ENCODE measurements at regions not wholly inside any gene's neighbourhood (a gene's known extent, or its start where the extent isn't known, plus 50 kb on each side); places are given as distances from the start of the nearest gene placed in this dataset.
"Not testable (repeated sequence)": the region's sequence is repeated elsewhere in the genome, so short reads cannot be mapped to it uniquely, and the experiment has no call there.

GRCh38 chr6:9745476-9745875 is 669.4 kb downstream of the TFAP2A start:
- H3K36me3 ChIP-seq (ENCODE audit: insufficient read depth, low read length), result no peaks in the 10 kb centered on the region

DNA sequence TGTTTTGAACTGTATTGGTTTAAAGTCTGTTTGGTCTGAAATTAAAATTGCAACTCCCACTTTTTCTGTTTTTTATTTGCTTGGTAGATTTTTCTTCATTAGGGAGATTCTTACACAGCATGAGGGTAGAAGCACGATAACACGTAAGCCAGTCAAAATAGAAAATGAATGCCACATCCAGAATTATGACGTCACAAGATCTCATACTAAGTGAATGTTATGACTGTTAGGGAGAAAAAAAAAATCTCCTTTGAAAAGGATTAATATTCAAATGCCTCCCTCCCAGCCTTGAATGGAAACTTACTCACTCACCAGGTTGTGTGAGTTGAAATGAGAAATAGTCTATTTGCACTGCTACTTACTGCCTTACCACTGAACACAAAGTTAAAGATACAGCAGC is 670.8 kb downstream of the TFAP2A start:
- Histone ChIP-seq H3K4me1 (ENCODE audit: insufficient read depth, low read length) (no peaks in the 10 kb centered on the region), H3K36me3 (ENCODE audit: insufficient read depth, low read length) (no peaks in the 10 kb centered on the region), H3K9me3 (ENCODE audit: control insufficient read depth in 1 of 2, low read length in 2 of 2) (no peaks in the 10 kb centered on the region), H3K4me3 (ENCODE audit: low read length in 2 of 2) (no peak overlapping the region), H3K27me3 (ENCODE audit: insufficient read depth, low read length) (no peaks in the 10 kb centered on the region), H3K27ac (ENCODE audit: low read depth, low read length) (no peak overlapping the region)
- ChIA-PET POLR2A (ENCODE audit: partially characterized antibody) (no interaction called here), CTCF (ENCODE audit: partially characterized antibody) (no interaction called here)
- H3K27ac Mint-ChIP-seq, result no peak overlapping the region
- no peaks in the 10 kb centered on the region for H3K4me1 Mint-ChIP-seq
- intact Hi-C loops (cut with micrococcal nuclease), result no loop called here
- H3K27me3 Mint-ChIP-seq, result no peaks in the 10 kb centered on the region
- H3K4me3 Mint-ChIP-seq, result no peak overlapping the region
- H3K36me3 Mint-ChIP-seq, result no peaks in the 10 kb centered on the region
- no peak for DNase-seq
- H3K9me3 Mint-ChIP-seq, result peaks cover 0 to 16% (median 4%) of the 10 kb centered on the region in 8 donors

More at GRCh38 chr6:9745476-9745875, 669.4 kb downstream of the TFAP2A start:
- Mint-ChIP-seq H3K36me3 (no peaks in the 10 kb centered on the region), H3K4me3 (no peak overlapping the region), H3K27ac (no peak overlapping the region), H3K27me3 (no peaks in the 10 kb centered on the region), H3K4me1 (no peaks in the 10 kb centered on the region), H3K9me3 (peaks cover 0 to 16% (median 5%) of the 10 kb centered on the region in 8 donors)
- CTCF ChIA-PET (ENCODE audit: partially characterized antibody), result no interaction called here
- POLR2A ChIA-PET (ENCODE audit: partially characterized antibody), result no interaction called here
- Histone ChIP-seq H3K9me3 (ENCODE audit: control insufficient read depth in 1 of 2, low read length in 2 of 2) (no peaks in the 10 kb centered on the region), H3K27me3 (ENCODE audit: insufficient read depth, low read length) (no peaks in the 10 kb centered on the region), H3K4me3 (ENCODE audit: low read length in 2 of 2) (no peak overlapping the region), H3K4me1 (ENCODE audit: insufficient read depth, low read length) (no peaks in the 10 kb centered on the region), H3K27ac (ENCODE audit: low read depth, low read length) (no peak overlapping the region)
- intact Hi-C loops (cut with micrococcal nuclease), result no loop called here
- DNase-seq, result no peak

GRCh38 chr6:9732056-9732455 is 682.8 kb downstream of the TFAP2A start:
- POLR2A ChIA-PET (ENCODE audit: partially characterized antibody), result no interaction called here

GRCh38 chr6:9725776-9726175 is 689.1 kb downstream of the TFAP2A start:
- DNase-seq; H3K27me3 Mint-ChIP-seq; CTCF ChIA-PET (ENCODE audit: partially characterized antibody); POLR2A ChIA-PET (ENCODE audit: partially characterized antibody); H3K9me3 ChIP-seq (ENCODE audit: control insufficient read depth in 1 of 2, low read length in 2 of 2); H3K4me1 ChIP-seq (ENCODE audit: insufficient read depth, low read length); H3K27ac Mint-ChIP-seq; H3K4me3 ChIP-seq (ENCODE audit: low read length in 2 of 2); H3K27ac ChIP-seq (ENCODE audit: low read depth, low read length); H3K27me3 ChIP-seq (ENCODE audit: insufficient read depth, low read length); H3K36me3 Mint-ChIP-seq; H3K4me3 Mint-ChIP-seq; intact Hi-C loops (cut with micrococcal nuclease); H3K4me1 Mint-ChIP-seq; H3K36me3 ChIP-seq (ENCODE audit: insufficient read depth, low read length): not testable (repeated sequence)
- peaks cover 0 to 15% (median 6%) of the 10 kb centered on the region in 8 donors for H3K9me3 Mint-ChIP-seq

More at GRCh38 chr6:9732056-9732455, 682.8 kb downstream of the TFAP2A start:
- no peak for DNase-seq
- intact Hi-C loops (cut with micrococcal nuclease), result no loop called here
- Mint-ChIP-seq H3K9me3 (peaks cover 0 to 12% (median 5%) of the 10 kb centered on the region in 8 donors), H3K27me3 (no peaks in the 10 kb centered on the region), H3K27ac (no peak overlapping the region), H3K4me1 (no peaks in the 10 kb centered on the region), H3K36me3 (no peaks in the 10 kb centered on the region), H3K4me3 (no peak overlapping the region)
- CTCF ChIA-PET (ENCODE audit: partially characterized antibody), result no interaction called here
- Histone ChIP-seq H3K4me1 (ENCODE audit: insufficient read depth, low read length) (no peaks in the 10 kb centered on the region), H3K27me3 (ENCODE audit: insufficient read depth, low read length) (no peaks in the 10 kb centered on the region), H3K9me3 (ENCODE audit: control insufficient read depth in 1 of 2, low read length in 2 of 2) (no peaks in the 10 kb centered on the region), H3K27ac (ENCODE audit: low read depth, low read length) (no peak overlapping the region), H3K4me3 (ENCODE audit: low read length in 2 of 2) (no peak overlapping the region), H3K36me3 (ENCODE audit: insufficient read depth, low read length) (no peaks in the 10 kb centered on the region)

GRCh38 chr6:9717568-9717967 is 697.3 kb downstream of the TFAP2A start:
- Mint-ChIP-seq H3K4me3 (no peak overlapping the region), H3K36me3 (no peaks in the 10 kb centered on the region), H3K4me1 (no peaks in the 10 kb centered on the region), H3K27ac (no peak overlapping the region), H3K9me3 (peaks cover 0 to 4% (median 2%) of the 10 kb centered on the region in 8 donors), H3K27me3 (no peaks in the 10 kb centered on the region)
- Histone ChIP-seq H3K9me3 (ENCODE audit: control insufficient read depth in 1 of 2, low read length in 2 of 2) (no peaks in the 10 kb centered on the region), H3K4me3 (ENCODE audit: low read length in 2 of 2) (no peak overlapping the region), H3K4me1 (ENCODE audit: insufficient read depth, low read length) (no peaks in the 10 kb centered on the region), H3K36me3 (ENCODE audit: insufficient read depth, low read length) (no peaks in the 10 kb centered on the region), H3K27ac (ENCODE audit: low read depth, low read length) (no peak overlapping the region), H3K27me3 (ENCODE audit: insufficient read depth, low read length) (no peaks in the 10 kb centered on the region)
- intact Hi-C loops (cut with micrococcal nuclease), result no loop called here
- no peak for DNase-seq
- ChIA-PET POLR2A (ENCODE audit: partially characterized antibody) (no interaction called here), CTCF (ENCODE audit: partially characterized antibody) (no interaction called here)

GRCh38 chr6:9711365-9711764 is 703.5 kb downstream of the TFAP2A start:
- Histone ChIP-seq H3K4me3 (ENCODE audit: low read length in 2 of 2) (no peak overlapping the region), H3K9me3 (ENCODE audit: control insufficient read depth in 1 of 2, low read length in 2 of 2) (no peaks in the 10 kb centered on the region), H3K27me3 (ENCODE audit: insufficient read depth, low read length) (no peaks in the 10 kb centered on the region), H3K27ac (ENCODE audit: low read depth, low read length) (no peak overlapping the region), H3K4me1 (ENCODE audit: insufficient read depth, low read length) (no peaks in the 10 kb centered on the region), H3K36me3 (ENCODE audit: insufficient read depth, low read length) (no peaks in the 10 kb centered on the region)
- Mint-ChIP-seq H3K36me3 (no peaks in the 10 kb centered on the region), H3K4me1 (no peaks in the 10 kb centered on the region), H3K9me3 (peaks cover 0 to 3% (median under 1%) of the 10 kb centered on the region in 8 donors), H3K27ac (no peak overlapping the region), H3K27me3 (no peaks in the 10 kb centered on the region), H3K4me3 (no peak overlapping the region)
- ChIA-PET CTCF (ENCODE audit: partially characterized antibody) (no interaction called here), POLR2A (ENCODE audit: partially characterized antibody) (no interaction called here)
- DNase-seq, result no peak
- intact Hi-C loops (cut with micrococcal nuclease), result no loop called here

DNA sequence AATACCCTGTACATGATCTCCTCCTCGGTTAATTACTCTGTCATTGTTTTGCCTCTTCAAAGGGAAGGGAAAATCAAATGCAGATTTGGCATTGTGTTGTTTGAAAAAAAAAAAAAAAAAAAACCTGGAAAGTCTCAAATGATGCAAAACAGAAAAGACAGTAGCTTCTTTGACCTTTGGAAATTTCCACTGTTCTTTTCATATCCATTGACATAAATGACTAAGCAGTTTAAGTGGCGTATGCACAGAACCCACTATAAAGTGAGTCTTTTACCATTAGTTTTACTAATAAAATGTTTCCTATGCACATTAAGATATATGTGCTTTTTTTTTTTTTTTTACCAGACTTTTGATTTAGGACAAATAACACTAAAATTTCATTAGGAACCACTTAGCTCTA is 704.3 kb downstream of the TFAP2A start:
- H3K4me3 Mint-ChIP-seq, result no peak overlapping the region
- H3K27me3 ChIP-seq (ENCODE audit: insufficient read depth, low read length), result no peaks in the 10 kb centered on the region
- no peaks in the 10 kb centered on the region for H3K4me1 ChIP-seq (ENCODE audit: insufficient read depth, low read length)
- H3K27ac ChIP-seq (ENCODE audit: low read depth, low read length), result no peak overlapping the region
- no peaks in the 10 kb centered on the region for H3K36me3 ChIP-seq (ENCODE audit: insufficient read depth, low read length)
- H3K36me3 Mint-ChIP-seq, result no peaks in the 10 kb centered on the region
- H3K9me3 ChIP-seq (ENCODE audit: control insufficient read depth in 1 of 2, low read length in 2 of 2), result no peaks in the 10 kb centered on the region
- ChIA-PET POLR2A (ENCODE audit: partially characterized antibody) (no interaction called here), CTCF (ENCODE audit: partially characterized antibody) (no interaction called here)
- H3K9me3 Mint-ChIP-seq, result peaks cover 0 to 3% (median under 1%) of the 10 kb centered on the region in 8 donors
- no peaks in the 10 kb centered on the region for H3K27me3 Mint-ChIP-seq
- H3K4me3 ChIP-seq (ENCODE audit: low read length in 2 of 2), result no peak overlapping the region
- intact Hi-C loops (cut with micrococcal nuclease), result no loop called here
- no peak overlapping the region for H3K27ac Mint-ChIP-seq
- no peak for DNase-seq
- H3K4me1 Mint-ChIP-seq, result no peaks in the 10 kb centered on the region

DNA sequence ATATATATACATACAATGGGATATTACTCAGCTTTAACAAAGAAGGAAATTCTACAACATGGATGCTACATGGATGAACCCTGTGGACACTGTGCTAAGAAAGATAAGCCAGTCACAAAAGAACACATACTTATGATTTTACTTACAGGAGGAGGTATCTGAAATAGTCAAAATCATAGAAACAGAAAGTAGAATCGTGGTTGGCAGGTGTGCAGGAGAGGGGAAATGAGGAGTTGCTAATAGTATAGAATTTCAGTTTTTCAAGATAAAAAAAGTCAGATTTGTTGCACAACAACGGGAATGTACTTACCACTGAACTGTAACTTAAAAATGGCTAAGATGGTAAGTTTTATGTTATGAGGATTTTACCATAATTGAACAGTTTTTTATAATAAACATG is 706.3 kb downstream of the TFAP2A start:
- POLR2A ChIA-PET (ENCODE audit: partially characterized antibody), result no interaction called here
- CTCF ChIA-PET (ENCODE audit: partially characterized antibody), result no interaction called here
- Mint-ChIP-seq H3K9me3 (peaks cover 0 to 3% (median under 1%) of the 10 kb centered on the region in 8 donors), H3K36me3 (no peaks in the 10 kb centered on the region), H3K4me1 (no peaks in the 10 kb centered on the region), H3K27ac (no peak overlapping the region), H3K27me3 (no peaks in the 10 kb centered on the region), H3K4me3 (no peak overlapping the region)
- DNase-seq, result no peak
- intact Hi-C loops (cut with micrococcal nuclease), result no loop called here
- H3K9me3 ChIP-seq (ENCODE audit: control insufficient read depth in 1 of 2, low read length in 2 of 2), result no peaks in the 10 kb centered on the region
- H3K4me1 ChIP-seq (ENCODE audit: insufficient read depth, low read length), result no peaks in the 10 kb centered on the region
- H3K36me3 ChIP-seq (ENCODE audit: insufficient read depth, low read length), result no peaks in the 10 kb centered on the region
- no peak overlapping the region for H3K4me3 ChIP-seq (ENCODE audit: low read length in 2 of 2)
- no peaks in the 10 kb centered on the region for H3K27me3 ChIP-seq (ENCODE audit: insufficient read depth, low read length)
- H3K27ac ChIP-seq (ENCODE audit: low read depth, low read length), result no peak overlapping the region
